C4-2B (cell line): ENCODE measurements at regions not wholly inside any gene's neighbourhood (a gene's known extent, or its start where the extent isn't known, plus 50 kb on each side); places are given as distances from the start of the nearest gene placed in this dataset.

Source experiments
- CTCF ChIP-seq: fragments of 450-650 bp; conservative IDR thresholded peaks from 2 replicates; pipeline ENCODE4 v1.5.1; 2017; ENCODE audit warnings: mild to moderate bottlenecking
- ZFX ChIP-seq: fragments of 450-650 bp; IDR thresholded peaks from 2 replicates; pipeline ENCODE4 v1.6.1; 2017

GRCh38 chr13:54210397-54211049, 1181.9 kb downstream of the OLFM4 start:
- TF ChIP-seq CTCF (no peak), ZFX (no peak)
